ENCODE measurements at regions not wholly inside any gene's neighbourhood (a gene's known extent, or its start where the extent isn't known, plus 50 kb on each side); places are given as distances from the start of the nearest gene placed in this dataset.

- no peak for TF ChIP-seq POLR2A (IDR thresholded peaks at IDR 0.05; ENCODE audit: low read length)
- TF ChIP-seq GATA1 (IDR thresholded peaks at IDR 0.05; ENCODE audit: low read depth, low read length): no peak
These were observed 1196.3 kb downstream of the RAPGEF2 start for GRCh38 chr4:160299177-160299576.

All from erythroblast (primary cell).